HCT116 (cell line): ENCODE measurements at regions not wholly inside any gene's neighbourhood (a gene's known extent, or its start where the extent isn't known, plus 50 kb on each side); places are given as distances from the start of the nearest gene placed in this dataset.

Experiments used
- ATAC-seq: fragments of 200-7000 bp; cut with Tn5 transposase; 2 replicates; pipeline ENCODE4 v1.9.1; 2020; ENCODE audit warnings: mild to moderate bottlenecking, moderate library complexity
- BruUV-seq: library from RNA; stranded (reverse); fragments of 400-500 nt; replicated peaks from 2 replicates; lab custom pipeline; 2021; lab: Mats Ljungman, UMichigan
- CTCF ChIA-PET: fragments of 300-600 bp; sonication (Branson Sonifier 250); formaldehyde crosslinking; loops from one replicate; lab custom pipeline; 2021; ENCODE audit warnings: antibody characterized with exemption; lab: Charles Lee
- POLR2A ChIA-PET: fragments of 300-600, 350-600 bp; sonication (Branson Sonifier 250); formaldehyde crosslinking; loops from one replicate; lab custom pipeline; 2021; ENCODE audit warnings: antibody characterized with exemption; lab: Charles Lee
- RAD21 ChIA-PET, 2 experiments: fragments of 300-600 bp; sonication (Branson Sonifier 250); formaldehyde crosslinking; loops; one replicate each; lab custom pipeline; 2023; ENCODE audit warnings: low total read pairs in 2 of 2; ENCODE audit not compliant: uncharacterized antibody in 2 of 2, unreplicated experiment in 2 of 2, low non-redundant PET in 1 of 2; lab: Charles Lee
- DNase-seq: peaks from one replicate; pipeline ENCODE4 v3.0.0-alpha.2; 2010; ENCODE audit warnings: low read depth, low spot score
- H2AFZ ChIP-seq: fragments of 200-600 bp; shearing (Covaris generic), sonication (generic); 2 replicates; pipeline ENCODE4 v1.6.1; 2017; ENCODE audit warnings: low read depth, mixed run types, mixed read lengths, antibody characterized with exemption, low read length; ENCODE audit not compliant: poor library complexity, severe bottlenecking
- H3K27ac ChIP-seq: 2 replicates; pipeline ENCODE4 v1.5.1; 2012; ENCODE audit warnings: low read depth, low read length
- H3K27me3 ChIP-seq: fragments of 200-600 bp; sonication (generic); 2 replicates; pipeline ENCODE4 v1.6.1; 2016; ENCODE audit warnings: mixed run types, low read length, mixed read lengths; ENCODE audit not compliant: insufficient read depth
- H3K36me3 ChIP-seq, 2 experiments: fragments of 200-500 bp in 1 of 2; fragments of 200-600 bp in 1 of 2; sonication (Bioruptor generic) in 1 of 2; sonication (generic) in 1 of 2; 2 replicates each; pipeline versions ENCODE4 v1.5.1 to v1.6.1; 2014 to 2016; ENCODE audit warnings: low read length in 2 of 2, inconsistent platforms in 1 of 2, mixed read lengths in 1 of 2, mixed run types in 1 of 2; ENCODE audit not compliant: insufficient read depth in 2 of 2, control insufficient read depth in 1 of 2
- H3K4me1 ChIP-seq, 2 experiments: fragments of 200-600 bp in 1 of 2; sonication (generic) in 1 of 2; 2 replicates each; pipeline versions ENCODE4 v1.5.1 to v1.6.1; 2012 to 2017; ENCODE audit warnings: low read length in 2 of 2, inconsistent platforms in 1 of 2, mild to moderate bottlenecking in 1 of 2, mixed read lengths in 1 of 2, mixed run types in 1 of 2, moderate library complexity in 1 of 2; ENCODE audit not compliant: insufficient read depth in 2 of 2, control insufficient read depth in 1 of 2
- H3K4me2 ChIP-seq: fragments of 200-600 bp; sonication (generic); 2 replicates; pipeline ENCODE4 v1.6.1; 2017; ENCODE audit warnings: mixed run types, low read length, mixed read lengths
- H3K4me3 ChIP-seq, 2 experiments: fragments of 200-600 bp in 1 of 2; sonication (generic) in 1 of 2; replicated peaks in 1 of 2; 2 replicates each; pipeline ENCODE4 v1.5.1; 2011 to 2016; ENCODE audit warnings: low read length in 2 of 2, control low read depth in 1 of 2, low read depth in 1 of 2, mild to moderate bottlenecking in 1 of 2, mixed read lengths in 1 of 2, mixed run types in 1 of 2
- H3K79me2 ChIP-seq: fragments of 200-600 bp; sonication (generic); 2 replicates; pipeline ENCODE4 v1.6.1; 2017; ENCODE audit warnings: mild to moderate bottlenecking, mixed run types, low read length, moderate library complexity, mixed read lengths; ENCODE audit not compliant: insufficient read depth
- H3K9ac ChIP-seq: fragments of 200-600 bp; sonication (generic); 2 replicates; pipeline ENCODE4 v1.6.1; 2016; ENCODE audit warnings: low read length, mixed read lengths
- H3K9me2 ChIP-seq: fragments of 200-600 bp; sonication (generic), shearing (Covaris generic); 2 replicates; pipeline ENCODE4 v1.6.1; 2017; ENCODE audit warnings: mixed run types, mild to moderate bottlenecking, moderate library complexity; ENCODE audit not compliant: insufficient read depth
- H3K9me3 ChIP-seq, 2 experiments: fragments of 200-500 bp in 1 of 2; fragments of 200-600 bp in 1 of 2; sonication (Bioruptor generic) in 1 of 2; sonication (generic) in 1 of 2; 2 replicates each; pipeline ENCODE4 v1.6.1; 2014 to 2017; ENCODE audit warnings: low read length in 2 of 2, mixed read lengths in 2 of 2, inconsistent platforms in 1 of 2, low read depth in 1 of 2, mild to moderate bottlenecking in 1 of 2, mixed run types in 1 of 2, moderate library complexity in 1 of 2; ENCODE audit not compliant: control insufficient read depth in 1 of 2, insufficient read depth in 1 of 2
- H4K20me1 ChIP-seq: fragments of 200-600 bp; sonication (generic), shearing (Covaris generic); 2 replicates; pipeline ENCODE4 v1.6.1; 2017; ENCODE audit warnings: mixed run types, mild to moderate bottlenecking, moderate library complexity; ENCODE audit not compliant: insufficient read depth
- CEBPB ChIP-seq: IDR thresholded peaks from 2 replicates; pipeline ENCODE4 v1.6.1; 2012; ENCODE audit warnings: low read depth
- EGR1 ChIP-seq: IDR thresholded peaks from 2 replicates; pipeline ENCODE4 v1.6.1; 2012; ENCODE audit warnings: low read depth
- ELF1 ChIP-seq: IDR thresholded peaks from 2 replicates; pipeline ENCODE4 v1.6.1; 2012; ENCODE audit warnings: low read depth, borderline replicate concordance
- EZH2 ChIP-seq: fragments of 200-600 bp; sonication (generic); IDR thresholded peaks from 2 replicates; pipeline ENCODE4 v1.6.1; 2017; ENCODE audit warnings: antibody characterized with exemption, mixed run types
- EZH2phosphoT487 ChIP-seq: fragments of 200-600 bp; IDR thresholded peaks from 2 replicates; pipeline ENCODE4 v1.6.1; 2018; ENCODE audit warnings: antibody characterized with exemption, borderline replicate concordance
- FOSL1 ChIP-seq: IDR thresholded peaks from 2 replicates; pipeline ENCODE4 v1.6.1; 2012; ENCODE audit warnings: low read depth
- POLR2AphosphoS5 ChIP-seq: IDR thresholded peaks from 2 replicates; pipeline ENCODE4 v1.6.1; 2011; ENCODE audit warnings: mild to moderate bottlenecking, low read depth, low read length, moderate library complexity
- REST ChIP-seq: IDR thresholded peaks from 2 replicates; pipeline ENCODE4 v1.6.1; 2012; ENCODE audit warnings: low read depth
- SIN3A ChIP-seq: IDR thresholded peaks from 2 replicates; pipeline ENCODE4 v1.6.1; 2012; ENCODE audit warnings: low read depth
- SP1 ChIP-seq: IDR thresholded peaks from 2 replicates; pipeline ENCODE4 v1.6.1; 2012; ENCODE audit warnings: low read depth
- SRF ChIP-seq: IDR thresholded peaks from 2 replicates; pipeline ENCODE4 v1.6.1; 2012; ENCODE audit warnings: low read depth
- TCF7L2 ChIP-seq: IDR thresholded peaks from 2 replicates; pipeline ENCODE4 v1.7.0; 2011; ENCODE audit warnings: borderline replicate concordance, inconsistent platforms; ENCODE audit not compliant: insufficient read depth, insufficient read length; ENCODE audit errors: extremely low read depth
- YY1 ChIP-seq: IDR thresholded peaks from 2 replicates; pipeline ENCODE4 v1.6.1; 2011; ENCODE audit warnings: low read length, low read depth, moderate library complexity, mild to moderate bottlenecking; ENCODE audit not compliant: insufficient replicate concordance; ENCODE audit errors: extremely low read depth
- ZFX ChIP-seq: fragments of 450-650 bp; IDR thresholded peaks from 2 replicates; pipeline ENCODE4 v1.6.1; 2017
- intact Hi-C: fragments of 100-400 bp; cut with micrococcal nuclease; formaldehyde crosslinking; loops from 2 replicates; pipeline ENCODE4 v1.10.0; 2022
- TF ChIP-seq, protein P1 (sequence below): IDR thresholded peaks from 2 replicates; pipeline ENCODE4 v1.6.1; 2012
- TF ChIP-seq, protein P2 (sequence below), 3 experiments: fragments of 200-600 bp in 1 of 3; sonication (generic) in 1 of 3; IDR thresholded peaks in 2 of 3; conservative IDR thresholded peaks in 1 of 3; 2 replicates each; pipeline ENCODE4 v1.5.1; 2012 to 2017; ENCODE audit warnings: low read depth in 2 of 3, low read length in 2 of 3, antibody characterized with exemption in 1 of 3, borderline replicate concordance in 1 of 3, control low read depth in 1 of 3, mild to moderate bottlenecking in 1 of 3, mixed read lengths in 1 of 3, mixed run types in 1 of 3, moderate library complexity in 1 of 3; ENCODE audit not compliant: insufficient read depth in 1 of 3

DNA sequence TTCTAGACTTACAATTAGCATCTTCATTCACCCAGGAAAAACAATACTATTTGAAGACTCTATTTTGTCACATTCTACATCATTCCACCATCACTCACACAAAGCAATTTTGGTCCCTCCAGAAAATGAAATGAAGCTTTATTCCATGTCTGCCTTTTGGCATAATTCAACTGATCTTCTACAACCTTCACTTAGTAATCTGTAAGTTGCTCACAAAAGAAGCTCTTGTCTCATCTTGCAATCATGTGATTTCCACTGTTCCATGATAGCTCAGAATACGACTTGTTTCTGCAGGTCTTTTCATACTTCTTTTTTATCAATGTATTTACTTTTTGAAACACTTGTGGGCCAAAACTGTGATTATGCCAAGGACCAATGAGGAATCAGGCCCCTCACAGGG is 261.9 kb upstream of the NR4A3 start:
- no peak overlapping the region for H3K4me3 ChIP-seq
- H3K9me2 ChIP-seq, result no peaks in the 10 kb centered on the region
- ChIA-PET RAD21 (no interaction called here), POLR2A (no interaction called here), CTCF (no interaction called here)
- no peaks in the 10 kb centered on the region for H3K36me3 ChIP-seq
- intact Hi-C loops, result no loop called here
- no peak for DNase-seq
- H3K27ac ChIP-seq, result no peak overlapping the region
- no peaks in the 10 kb centered on the region for H4K20me1 ChIP-seq
- H3K9ac ChIP-seq, result no peak overlapping the region
- H3K79me2 ChIP-seq, result no peaks in the 10 kb centered on the region
- peaks cover 14% of the 10 kb centered on the region; the same call in 1 of the 2 replicates for H3K27me3 ChIP-seq
- H3K4me2 ChIP-seq, result no peak overlapping the region
- no peak overlapping the region for H2AFZ ChIP-seq
- H3K4me1 ChIP-seq, result no peaks in the 10 kb centered on the region
- TF ChIP-seq TCF7L2, result no peak
- TF ChIP-seq EZH2, result no peak
- no peak for TF ChIP-seq POLR2AphosphoS5
- TF ChIP-seq, protein P1, sequence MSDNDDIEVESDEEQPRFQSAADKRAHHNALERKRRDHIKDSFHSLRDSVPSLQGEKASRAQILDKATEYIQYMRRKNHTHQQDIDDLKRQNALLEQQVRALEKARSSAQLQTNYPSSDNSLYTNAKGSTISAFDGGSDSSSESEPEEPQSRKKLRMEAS, result no peak
- TF ChIP-seq, protein P2, sequence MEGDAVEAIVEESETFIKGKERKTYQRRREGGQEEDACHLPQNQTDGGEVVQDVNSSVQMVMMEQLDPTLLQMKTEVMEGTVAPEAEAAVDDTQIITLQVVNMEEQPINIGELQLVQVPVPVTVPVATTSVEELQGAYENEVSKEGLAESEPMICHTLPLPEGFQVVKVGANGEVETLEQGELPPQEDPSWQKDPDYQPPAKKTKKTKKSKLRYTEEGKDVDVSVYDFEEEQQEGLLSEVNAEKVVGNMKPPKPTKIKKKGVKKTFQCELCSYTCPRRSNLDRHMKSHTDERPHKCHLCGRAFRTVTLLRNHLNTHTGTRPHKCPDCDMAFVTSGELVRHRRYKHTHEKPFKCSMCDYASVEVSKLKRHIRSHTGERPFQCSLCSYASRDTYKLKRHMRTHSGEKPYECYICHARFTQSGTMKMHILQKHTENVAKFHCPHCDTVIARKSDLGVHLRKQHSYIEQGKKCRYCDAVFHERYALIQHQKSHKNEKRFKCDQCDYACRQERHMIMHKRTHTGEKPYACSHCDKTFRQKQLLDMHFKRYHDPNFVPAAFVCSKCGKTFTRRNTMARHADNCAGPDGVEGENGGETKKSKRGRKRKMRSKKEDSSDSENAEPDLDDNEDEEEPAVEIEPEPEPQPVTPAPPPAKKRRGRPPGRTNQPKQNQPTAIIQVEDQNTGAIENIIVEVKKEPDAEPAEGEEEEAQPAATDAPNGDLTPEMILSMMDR (IDR thresholded peaks at IDR 0.05 in 2 of 3, conservative IDR thresholded peaks at IDR 0.05 in 1 of 3; ENCODE audit: borderline replicate concordance in 1 of 3, insufficient read depth in 1 of 3, low read depth in 2 of 3, low read length in 2 of 3), result no peak
- TF ChIP-seq YY1, result no peak
- no TSS peak for BruUV-seq
- no peaks in the 10 kb centered on the region for H3K9me3 ChIP-seq
- ATAC-seq, result no peak

- ChIA-PET POLR2A (no interaction called here), RAD21 (no interaction called here), CTCF (no interaction called here)
- Histone ChIP-seq H3K79me2 (no peaks in the 10 kb centered on the region), H4K20me1 (no peaks in the 10 kb centered on the region), H3K4me3 (no peak overlapping the region), H3K9ac (no peak overlapping the region), H3K9me2 (no peaks in the 10 kb centered on the region), H3K4me2 (no peak overlapping the region), H3K36me3 (no peaks in the 10 kb centered on the region), H3K27me3 (peaks cover 14% of the 10 kb centered on the region; the same call in 1 of the 2 replicates), H3K4me1 (no peaks in the 10 kb centered on the region), H2AFZ (no peak overlapping the region), H3K27ac (no peak overlapping the region), H3K9me3 (no peaks in the 10 kb centered on the region)
- ATAC-seq, result no peak
- intact Hi-C loops, result no loop called here
- no TSS peak for BruUV-seq
- DNase-seq, result no peak
- TF ChIP-seq SP1 (no peak), FOSL1 (no peak), SIN3A (no peak), SRF (no peak), EZH2phosphoT487 (no peak), CEBPB (no peak), REST (no peak), ELF1 (no peak), ZFX (no peak), EGR1 (no peak), POLR2AphosphoS5 (no peak), EZH2 (no peak)
These were observed 261.1 kb upstream of the NR4A3 start for GRCh38 chr9:99560561-99560960.
